GM18873 (cell line): ENCODE measurements at regions not wholly inside any gene's neighbourhood (a gene's known extent, or its start where the extent isn't known, plus 50 kb on each side); places are given as distances from the start of the nearest gene placed in this dataset.
"Not testable (repeated sequence)": the region's sequence is repeated elsewhere in the genome, so short reads cannot be mapped to it uniquely, and the experiment has no call there.

Experiments used
- ATAC-seq: cut with Tn5 transposase; IDR thresholded peaks from one replicate; pipeline ENCODE4 v1.9.1; 2021; ENCODE audit warnings: mild to moderate bottlenecking, moderate library complexity, moderate number of reproducible peaks; ENCODE audit not compliant: unreplicated experiment, low FRiP score

GRCh38 chr18:45336448-45336847 lies 278.8 kb upstream of the SLC14A2 start:
- ATAC-seq = no peak

GRCh38 chr18:45337477-45337876 lies 277.8 kb upstream of the SLC14A2 start:
- ATAC-seq = no peak

GRCh38 chr18:45339810-45340550 lies 275.3 kb upstream of the SLC14A2 start:
- ATAC-seq = no peak

GRCh38 chr18:45340884-45341283 lies 274.4 kb upstream of the SLC14A2 start:
- ATAC-seq = no peak

GRCh38 chr18:45341454-45341853 lies 273.8 kb upstream of the SLC14A2 start:
- ATAC-seq = no peak

GRCh38 chr18:45342166-45342565 lies 273.1 kb upstream of the SLC14A2 start:
- ATAC-seq = no peak

GRCh38 chr18:45342653-45343052 lies 272.6 kb upstream of the SLC14A2 start:
- ATAC-seq = no peak

GRCh38 chr18:45343365-45343764 lies 271.9 kb upstream of the SLC14A2 start:
- ATAC-seq = no peak

GRCh38 chr18:45344680-45345079 lies 270.6 kb upstream of the SLC14A2 start:
- not testable (repeated sequence) for ATAC-seq

- no peak for ATAC-seq
Measured at GRCh38 chr18:45349019-45349418, 266.3 kb upstream of the SLC14A2 start.

- ATAC-seq = no peak
Measured at GRCh38 chr18:45349467-45349866, 265.8 kb upstream of the SLC14A2 start.

- no peak for ATAC-seq
Measured at GRCh38 chr18:45350404-45351156, 264.7 kb upstream of the SLC14A2 start.

GRCh38 chr18:45352874-45353273 lies 262.4 kb upstream of the SLC14A2 start:
- ATAC-seq = no peak

GRCh38 chr18:45353530-45353929 lies 261.7 kb upstream of the SLC14A2 start:
- ATAC-seq = no peak

GRCh38 chr18:45355944-45356520 lies 259.2 kb upstream of the SLC14A2 start:
- no peak for ATAC-seq

GRCh38 chr18:45357686-45358470 lies 257.4 kb upstream of the SLC14A2 start:
- ATAC-seq = no peak

GRCh38 chr18:45359275-45360009 lies 255.8 kb upstream of the SLC14A2 start:
- ATAC-seq = no peak

GRCh38 chr18:45361125-45361851 lies 254.0 kb upstream of the SLC14A2 start:
- no peak for ATAC-seq

- ATAC-seq = no peak
Measured at GRCh38 chr18:45363196-45363595, 252.1 kb upstream of the SLC14A2 start.
